HepG2 (cell line): ENCODE measurements at regions not wholly inside any gene's neighbourhood (a gene's known extent, or its start where the extent isn't known, plus 50 kb on each side); places are given as distances from the start of the nearest gene placed in this dataset.
A peak's percentile ranks its signal among the peaks of the same experiment; 100 is the strongest.

ENCODE experiments used
- EZH2 ChIP-seq: conservative IDR thresholded peaks from 2 replicates; pipeline ENCODE4 v1.6.1; 2012; ENCODE audit warnings: mild to moderate bottlenecking, low read depth, low read length, moderate library complexity
- HNF1A ChIP-seq, 2 experiments: sonication (generic) in 1 of 2; formaldehyde crosslinking in 1 of 2; IDR thresholded peaks; 2 replicates each; pipeline versions ENCODE4 v1.4.0 to v1.6.1; 2016 to 2020; ENCODE audit warnings: borderline replicate concordance in 1 of 2, low read depth in 1 of 2, mild to moderate bottlenecking in 1 of 2, missing genetic modification reagents in 1 of 2
- HOXD1 ChIP-seq: sonication (generic); formaldehyde crosslinking; IDR thresholded peaks from 2 replicates; pipeline ENCODE4 v1.5.0; 2020; ENCODE audit warnings: missing genetic modification reagents
- RCOR2 ChIP-seq: IDR thresholded peaks from 2 replicates; pipeline ENCODE4 v1.6.1; 2016; ENCODE audit warnings: missing biosample characterization, missing genetic modification reagents
- TAF1 ChIP-seq: sonication (generic); formaldehyde crosslinking; IDR thresholded peaks from 2 replicates; pipeline ENCODE4 v1.4.0; 2020; ENCODE audit warnings: missing genetic modification reagents
- ZBTB10 ChIP-seq: sonication (generic); formaldehyde crosslinking; IDR thresholded peaks from 2 replicates; pipeline ENCODE4 v1.4.0; 2020; ENCODE audit warnings: missing genetic modification reagents, borderline replicate concordance
- ZFP36L1 ChIP-seq: sonication (generic); formaldehyde crosslinking; IDR thresholded peaks from 2 replicates; pipeline ENCODE4 v1.8.0; 2022; ENCODE audit warnings: mild to moderate bottlenecking, missing genetic modification reagents, moderate library complexity
- ZKSCAN8 ChIP-seq: IDR thresholded peaks from 2 replicates; pipeline ENCODE4 v1.6.1; 2016; ENCODE audit warnings: borderline replicate concordance, missing genetic modification reagents, missing compliant biosample characterization
- ZNF567 ChIP-seq: sonication (generic); formaldehyde crosslinking; IDR thresholded peaks from 2 replicates; pipeline ENCODE4 v1.8.1; 2023; ENCODE audit warnings: mild to moderate bottlenecking, missing genetic modification reagents, borderline replicate concordance
- ZNF737 ChIP-seq: sonication (generic); formaldehyde crosslinking; IDR thresholded peaks from 2 replicates; pipeline ENCODE4 v1.5.0; 2020; ENCODE audit warnings: missing genetic modification reagents, mild to moderate bottlenecking, borderline replicate concordance
- ZNF777 ChIP-seq: sonication (generic); formaldehyde crosslinking; IDR thresholded peaks from 2 replicates; pipeline ENCODE4 v1.4.0; 2020; ENCODE audit warnings: missing genetic modification reagents
- ZNF781 ChIP-seq: sonication (generic); formaldehyde crosslinking; IDR thresholded peaks from 2 replicates; pipeline ENCODE4 v1.5.1; 2020; ENCODE audit warnings: borderline replicate concordance, mild to moderate bottlenecking, missing genetic modification reagents; ENCODE audit errors: not compliant biosample characterization
- ZNF841 ChIP-seq: sonication (generic); formaldehyde crosslinking; IDR thresholded peaks from 2 replicates; pipeline ENCODE4 v1.8.1; 2023; ENCODE audit warnings: missing genetic modification reagents, borderline replicate concordance
- TF ChIP-seq, protein P1 (sequence below), 2 experiments: sonication (generic) in 1 of 2; formaldehyde crosslinking in 1 of 2; IDR thresholded peaks; 2 replicates each; pipeline versions ENCODE4 v1.6.1 to v1.9.0; 2014 to 2022; ENCODE audit warnings: antibody characterized with exemption in 1 of 2, borderline replicate concordance in 1 of 2, inconsistent platforms in 1 of 2, low read depth in 1 of 2, missing genetic modification reagents in 1 of 2

DNA sequence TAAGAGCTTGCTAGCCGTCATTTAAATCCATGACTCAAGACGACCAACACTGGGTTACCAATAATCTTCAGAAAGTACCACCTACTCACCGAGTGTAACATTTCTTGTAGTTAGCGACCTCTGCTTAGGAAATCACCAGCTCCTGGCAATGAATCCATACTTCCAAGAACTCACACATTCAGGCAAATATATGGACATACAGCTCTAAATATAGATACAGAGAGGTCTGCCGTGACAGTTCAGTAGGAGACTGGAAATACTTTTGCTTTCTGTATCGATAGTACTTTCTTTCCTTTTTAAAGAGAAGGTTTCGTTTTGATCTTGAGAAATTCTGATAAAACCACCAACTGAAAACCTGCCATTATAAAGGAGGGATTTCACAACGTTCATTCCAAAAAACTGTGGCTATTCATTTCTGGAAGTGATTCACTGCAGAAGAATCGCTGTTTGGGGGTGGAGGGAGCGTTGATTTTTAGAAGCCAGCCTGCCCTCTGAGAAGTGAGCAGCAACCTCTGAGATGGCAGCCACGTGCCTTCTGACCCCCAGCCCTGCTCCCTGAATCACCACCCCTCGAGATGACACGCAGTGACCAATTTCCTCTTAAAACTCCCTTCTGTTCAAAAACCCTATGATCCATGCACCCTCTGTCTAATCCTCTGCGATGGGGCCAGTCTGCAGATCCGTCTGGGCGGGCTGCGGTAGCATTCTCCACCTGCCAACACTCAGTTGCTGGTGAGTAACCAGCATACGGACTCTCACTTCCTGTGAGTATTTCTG is 179.0 kb upstream of the KLF14 start (continued):
- no peak for TF ChIP-seq HNF1A (IDR thresholded peaks at IDR 0.05; ENCODE audit: low read depth)
- TF ChIP-seq HNF1A (CRISPR knock-in tag; IDR thresholded peaks at IDR 0.05; ENCODE audit: borderline replicate concordance) = no peak
- TF ChIP-seq, protein P1, sequence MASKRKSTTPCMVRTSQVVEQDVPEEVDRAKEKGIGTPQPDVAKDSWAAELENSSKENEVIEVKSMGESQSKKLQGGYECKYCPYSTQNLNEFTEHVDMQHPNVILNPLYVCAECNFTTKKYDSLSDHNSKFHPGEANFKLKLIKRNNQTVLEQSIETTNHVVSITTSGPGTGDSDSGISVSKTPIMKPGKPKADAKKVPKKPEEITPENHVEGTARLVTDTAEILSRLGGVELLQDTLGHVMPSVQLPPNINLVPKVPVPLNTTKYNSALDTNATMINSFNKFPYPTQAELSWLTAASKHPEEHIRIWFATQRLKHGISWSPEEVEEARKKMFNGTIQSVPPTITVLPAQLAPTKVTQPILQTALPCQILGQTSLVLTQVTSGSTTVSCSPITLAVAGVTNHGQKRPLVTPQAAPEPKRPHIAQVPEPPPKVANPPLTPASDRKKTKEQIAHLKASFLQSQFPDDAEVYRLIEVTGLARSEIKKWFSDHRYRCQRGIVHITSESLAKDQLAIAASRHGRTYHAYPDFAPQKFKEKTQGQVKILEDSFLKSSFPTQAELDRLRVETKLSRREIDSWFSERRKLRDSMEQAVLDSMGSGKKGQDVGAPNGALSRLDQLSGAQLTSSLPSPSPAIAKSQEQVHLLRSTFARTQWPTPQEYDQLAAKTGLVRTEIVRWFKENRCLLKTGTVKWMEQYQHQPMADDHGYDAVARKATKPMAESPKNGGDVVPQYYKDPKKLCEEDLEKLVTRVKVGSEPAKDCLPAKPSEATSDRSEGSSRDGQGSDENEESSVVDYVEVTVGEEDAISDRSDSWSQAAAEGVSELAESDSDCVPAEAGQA (IDR thresholded peaks at IDR 0.05; ENCODE audit: low read depth) = no peak
- TF ChIP-seq, protein P1 (CRISPR knock-in tag; IDR thresholded peaks at IDR 0.05; ENCODE audit: borderline replicate concordance) = no peak
- TF ChIP-seq ZNF841 (CRISPR knock-in tag) = no peak
- no peak for TF ChIP-seq ZNF737 (CRISPR knock-in tag)
- TF ChIP-seq ZNF777 (CRISPR knock-in tag) = no peak
- TF ChIP-seq ZKSCAN8 (CRISPR knock-in tag) = no peak
- TF ChIP-seq HOXD1 (CRISPR knock-in tag) = no peak
- peak; percentile 57; the same call in 1 of the 2 replicates for TF ChIP-seq TAF1
- no peak for TF ChIP-seq EZH2
- TF ChIP-seq ZFP36L1 (CRISPR knock-in tag) = no peak
- TF ChIP-seq ZBTB10 = no peak
- no peak for TF ChIP-seq ZNF781 (CRISPR knock-in tag)
- no peak for TF ChIP-seq ZNF567 (CRISPR knock-in tag)
- no peak for TF ChIP-seq RCOR2 (CRISPR knock-in tag)
